H7 (cell line): ENCODE measurements at regions not wholly inside any gene's neighbourhood (a gene's known extent, or its start where the extent isn't known, plus 50 kb on each side); places are given as distances from the start of the nearest gene placed in this dataset.

Experiments used
- DNase-seq: peaks from one replicate; pipeline ENCODE4 v3.0.0; 2012
- H3K27me3 ChIP-seq: 2 replicates; pipeline ENCODE4 v1.6.0; 2011; ENCODE audit warnings: mild to moderate bottlenecking, low read length; ENCODE audit not compliant: control insufficient read depth, insufficient read depth
- H3K36me3 ChIP-seq: replicated peaks from 2 replicates; pipeline ENCODE4 v1.5.1; 2011; ENCODE audit warnings: low read length; ENCODE audit not compliant: control insufficient read depth, insufficient read depth
- H3K4me3 ChIP-seq: 2 replicates; pipeline ENCODE4 v1.5.1; 2011; ENCODE audit warnings: low read depth, mild to moderate bottlenecking, control low read depth, low read length, moderate library complexity; ENCODE audit not compliant: insufficient read depth

DNA sequence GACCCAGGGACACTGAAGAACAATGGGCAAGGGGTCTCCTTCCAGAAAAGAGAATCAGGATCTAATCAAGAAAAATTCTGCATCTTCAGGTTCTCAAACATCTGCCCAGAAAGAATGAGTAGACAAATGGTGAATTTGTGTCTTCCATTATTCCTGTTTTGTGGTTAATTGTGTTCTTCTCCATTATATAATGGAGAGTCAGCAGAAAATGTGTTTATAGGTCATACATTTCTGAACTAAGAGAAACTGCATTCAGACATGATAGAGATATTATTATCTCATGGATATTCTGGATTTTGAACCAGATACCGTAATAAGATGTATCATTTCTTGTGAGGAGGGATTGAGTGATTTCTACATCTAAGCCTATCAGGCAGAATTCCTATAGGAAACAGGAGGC is 581.7 kb upstream of the JAG1 start:
- no peaks in the 10 kb centered on the region for H3K36me3 ChIP-seq
- DNase-seq = no peak
- H3K27me3 ChIP-seq = no peaks in the 10 kb centered on the region
- no peak overlapping the region for H3K4me3 ChIP-seq

DNA sequence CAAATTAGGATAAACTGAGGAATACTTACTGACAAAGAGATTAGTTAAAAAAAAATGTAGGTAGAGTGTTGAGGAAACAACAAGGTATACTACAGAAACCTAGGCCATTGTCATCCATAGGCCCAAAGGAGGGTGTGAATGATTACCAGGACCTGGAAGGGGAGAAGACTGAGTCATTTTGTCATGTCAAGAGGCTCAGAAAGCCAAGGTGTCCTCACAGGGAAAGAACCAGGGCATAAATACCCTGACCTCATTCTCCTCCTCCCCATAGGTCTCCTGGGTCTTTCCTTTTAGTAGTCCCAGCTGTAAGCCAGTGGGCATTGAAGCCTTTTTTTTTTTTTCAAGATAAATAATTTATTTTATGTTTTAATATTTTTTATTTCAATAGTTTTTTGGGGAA is 582.1 kb upstream of the JAG1 start:
- no peak for DNase-seq
- Histone ChIP-seq H3K4me3 (no peak overlapping the region), H3K36me3 (no peaks in the 10 kb centered on the region), H3K27me3 (no peaks in the 10 kb centered on the region)

DNA sequence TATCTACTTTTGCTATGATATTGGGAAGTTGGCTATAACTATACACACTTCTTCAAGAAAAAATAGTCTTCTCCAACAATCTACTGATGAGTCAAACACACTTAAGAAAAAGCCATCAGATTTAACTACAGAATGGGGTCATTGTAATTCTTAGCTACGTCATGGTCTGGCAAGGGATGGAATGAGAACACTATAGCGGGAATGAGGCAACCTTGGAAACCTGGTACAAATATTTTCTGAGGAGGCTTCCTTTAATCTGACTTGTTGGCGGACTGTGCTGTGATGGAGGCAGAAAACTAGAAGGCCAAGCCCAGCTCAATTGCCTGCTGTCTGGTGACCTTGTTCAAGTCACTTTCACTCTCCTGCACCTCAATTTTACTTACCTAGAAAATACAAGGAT is 586.8 kb upstream of the JAG1 start:
- H3K27me3 ChIP-seq = no peaks in the 10 kb centered on the region
- no peak overlapping the region for H3K4me3 ChIP-seq
- no peak for DNase-seq
- H3K36me3 ChIP-seq = no peaks in the 10 kb centered on the region

DNA sequence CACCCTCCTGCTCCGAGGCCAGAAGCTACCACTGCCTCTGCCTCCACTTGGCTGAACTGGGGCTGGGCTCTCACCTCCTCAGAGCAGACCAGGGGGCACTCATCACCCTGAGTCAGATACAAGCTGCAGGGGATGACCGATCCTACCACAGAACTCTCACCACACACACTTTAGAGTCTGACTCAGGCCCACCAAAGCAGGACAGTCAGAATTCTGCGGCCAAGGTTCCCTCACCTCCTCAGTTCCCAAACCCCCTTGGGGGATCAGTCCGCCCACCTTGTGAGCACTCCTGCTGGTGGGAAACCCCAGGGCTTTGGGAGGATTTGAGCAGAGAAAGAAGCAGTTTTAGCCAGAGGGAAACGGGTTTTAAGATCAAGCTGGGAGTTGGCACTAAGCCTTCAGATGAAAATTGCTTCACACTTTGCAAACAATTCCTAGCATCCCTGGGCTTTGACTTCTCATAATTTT is 587.8 kb upstream of the JAG1 start:
- Histone ChIP-seq H3K4me3 (no peak overlapping the region), H3K27me3 (no peaks in the 10 kb centered on the region), H3K36me3 (no peaks in the 10 kb centered on the region)
- DNase-seq = no peak

DNA sequence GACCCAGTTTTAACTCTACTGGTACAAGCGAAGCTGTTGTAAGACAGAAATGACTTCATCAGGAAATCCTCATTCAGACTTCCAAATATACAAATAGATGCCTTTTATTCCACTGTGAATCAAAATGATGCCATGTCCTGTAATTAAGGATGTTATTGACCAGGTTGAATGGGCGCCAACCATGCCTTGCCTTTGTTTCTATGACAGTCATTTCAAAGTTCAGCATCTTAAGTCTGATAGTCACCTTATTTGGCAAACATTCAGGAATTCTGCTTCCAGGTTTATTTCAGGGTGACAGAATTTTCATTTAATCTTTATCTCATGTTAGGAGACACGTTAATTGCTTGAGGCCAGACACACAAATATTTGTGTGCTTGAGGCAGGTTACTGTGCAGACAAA is 592.8 kb upstream of the JAG1 start:
- no peaks in the 10 kb centered on the region for H3K27me3 ChIP-seq
- no peak for DNase-seq
- H3K36me3 ChIP-seq = no peaks in the 10 kb centered on the region
- no peak overlapping the region for H3K4me3 ChIP-seq

DNA sequence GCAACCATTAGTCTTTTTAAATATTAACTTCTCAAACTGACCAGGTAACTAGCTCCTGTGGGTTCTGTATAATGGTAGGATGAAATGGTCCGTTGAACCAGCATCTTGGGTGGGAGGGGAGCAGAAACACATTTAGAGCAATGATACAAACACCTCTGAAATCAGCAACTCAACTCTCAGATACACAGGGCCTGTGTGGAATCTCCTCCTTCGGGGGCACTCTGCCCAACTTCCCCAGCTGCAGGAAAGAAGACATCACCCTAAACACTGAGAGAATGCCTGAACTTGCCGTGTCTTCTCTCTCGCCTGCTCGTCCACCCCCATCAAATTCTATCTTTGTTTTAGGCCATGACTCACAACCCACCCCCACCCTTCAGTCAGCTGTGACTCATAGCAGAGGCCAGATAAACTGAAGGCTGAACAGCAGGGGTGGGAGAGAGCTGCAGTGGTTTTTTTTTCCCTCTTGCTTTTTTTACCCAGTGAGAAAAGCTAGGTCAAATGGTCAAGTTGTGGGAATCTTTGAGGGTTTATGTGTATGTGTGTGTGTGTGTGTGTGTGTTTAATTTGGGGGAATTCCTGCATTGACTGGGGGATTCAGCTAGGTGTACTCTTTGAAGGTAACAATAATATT is 593.4 kb upstream of the JAG1 start:
- DNase-seq = peak; percentile 58
- no peaks in the 10 kb centered on the region for H3K27me3 ChIP-seq
- H3K4me3 ChIP-seq = no peak overlapping the region
- H3K36me3 ChIP-seq = no peaks in the 10 kb centered on the region

DNA sequence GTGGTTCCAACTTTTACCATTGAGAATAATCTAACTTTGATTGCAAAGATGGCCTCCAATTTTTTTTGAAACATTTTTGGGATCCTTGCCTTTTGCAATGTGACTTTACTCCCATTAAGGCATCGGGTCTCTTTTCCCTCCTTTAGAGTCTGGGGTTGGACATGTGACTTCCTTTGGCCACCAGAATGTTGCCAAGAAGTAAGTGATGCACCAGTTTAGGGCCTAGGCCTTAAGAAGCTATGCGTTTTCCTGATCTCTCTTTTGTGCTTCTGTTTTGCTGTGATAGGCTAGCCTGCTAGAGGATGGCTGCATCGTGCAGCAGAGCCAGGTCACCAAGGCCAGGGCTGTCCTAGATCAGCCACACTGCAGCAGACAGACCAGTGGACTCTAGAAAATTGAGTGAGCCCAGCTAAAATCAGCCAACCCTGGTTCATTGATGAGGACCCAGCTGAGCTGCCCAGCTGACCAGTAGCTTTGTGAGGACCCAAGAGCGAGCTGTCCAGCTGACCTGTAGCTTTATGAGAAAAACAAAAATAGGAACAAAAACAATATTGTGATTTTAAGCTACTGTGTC is 594.0 kb upstream of the JAG1 start:
- no peak for DNase-seq
- no peak overlapping the region for H3K4me3 ChIP-seq
- no peaks in the 10 kb centered on the region for H3K36me3 ChIP-seq
- H3K27me3 ChIP-seq = no peaks in the 10 kb centered on the region

DNA sequence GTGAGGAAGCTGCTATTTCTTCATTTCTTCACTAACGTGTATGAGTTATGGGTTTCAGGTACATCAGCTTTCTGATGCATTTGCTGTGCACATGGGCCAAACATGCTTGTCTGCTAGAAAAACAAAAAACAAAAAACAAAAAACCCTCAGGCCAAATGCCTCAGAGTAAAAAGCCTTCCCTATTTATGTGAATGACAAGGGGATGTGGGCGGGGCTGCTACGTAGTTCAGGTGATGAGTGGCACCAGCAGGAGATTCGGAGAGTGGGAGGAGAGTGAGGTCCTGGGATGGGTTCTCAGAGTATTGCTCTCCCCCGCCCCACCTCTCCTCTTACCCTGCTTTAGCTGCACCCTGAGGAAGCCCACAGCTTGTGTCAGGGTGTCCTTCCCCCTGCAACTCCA is 596.8 kb upstream of the JAG1 start:
- DNase-seq = peak; percentile 27
- Histone ChIP-seq H3K27me3 (no peaks in the 10 kb centered on the region), H3K36me3 (no peaks in the 10 kb centered on the region), H3K4me3 (no peak overlapping the region)

DNA sequence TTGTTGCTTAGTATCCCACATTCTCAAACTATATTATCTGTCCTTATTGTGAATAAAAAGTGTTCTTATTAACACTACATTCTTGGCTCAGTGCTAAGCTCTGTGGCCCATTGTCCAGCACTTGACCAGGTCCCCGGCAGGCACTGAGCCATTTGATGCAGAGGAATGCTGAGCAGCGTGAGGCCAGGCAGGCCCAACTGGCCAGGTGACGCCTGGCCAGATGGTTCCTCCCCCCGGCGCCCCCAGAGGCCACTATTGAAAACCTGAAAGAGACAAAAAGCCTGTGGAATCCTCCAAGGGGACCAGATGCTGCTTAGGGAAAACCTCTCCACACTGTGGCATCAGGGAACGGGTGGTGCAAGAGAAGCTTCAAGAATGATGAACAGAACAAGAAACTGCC is 597.5 kb upstream of the JAG1 start:
- Histone ChIP-seq H3K4me3 (no peak overlapping the region), H3K27me3 (no peaks in the 10 kb centered on the region), H3K36me3 (no peaks in the 10 kb centered on the region)
- DNase-seq = peak; percentile 74

DNA sequence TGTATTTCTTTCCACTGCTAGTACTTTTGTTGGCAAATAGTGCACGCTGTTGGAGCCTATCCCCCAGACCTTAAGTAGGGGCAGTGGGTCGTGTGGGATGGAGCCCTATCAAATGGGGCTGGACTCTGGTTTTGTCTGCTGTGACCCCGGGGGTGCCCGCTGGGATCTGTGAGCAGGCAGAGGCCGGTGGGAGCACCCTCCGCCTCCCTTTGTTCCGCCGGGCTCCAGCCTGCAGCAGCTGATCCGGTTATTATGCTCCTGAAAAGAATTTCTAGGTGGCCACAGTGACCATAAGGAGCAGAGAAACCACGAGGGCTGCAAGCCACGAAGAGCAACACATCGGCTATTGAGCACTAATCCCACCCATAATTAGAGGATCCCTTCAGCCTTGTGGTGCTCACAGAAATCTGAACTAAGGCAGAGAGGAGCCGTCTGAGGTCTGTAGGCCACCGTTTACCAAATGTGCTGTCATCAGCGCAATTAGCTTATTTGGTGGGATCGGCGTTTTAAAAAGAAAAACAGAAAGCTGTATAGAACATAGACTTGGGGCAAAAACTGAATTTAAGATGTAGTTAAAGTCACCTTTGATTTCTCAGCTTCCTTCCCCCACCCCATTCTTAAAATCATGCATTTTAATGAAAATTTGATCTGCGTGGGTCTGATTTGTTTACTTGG is 598.3 kb upstream of the JAG1 start:
- H3K27me3 ChIP-seq = no peaks in the 10 kb centered on the region
- no peaks in the 10 kb centered on the region for H3K36me3 ChIP-seq
- no peak overlapping the region for H3K4me3 ChIP-seq
- DNase-seq = peak; percentile 20

DNA sequence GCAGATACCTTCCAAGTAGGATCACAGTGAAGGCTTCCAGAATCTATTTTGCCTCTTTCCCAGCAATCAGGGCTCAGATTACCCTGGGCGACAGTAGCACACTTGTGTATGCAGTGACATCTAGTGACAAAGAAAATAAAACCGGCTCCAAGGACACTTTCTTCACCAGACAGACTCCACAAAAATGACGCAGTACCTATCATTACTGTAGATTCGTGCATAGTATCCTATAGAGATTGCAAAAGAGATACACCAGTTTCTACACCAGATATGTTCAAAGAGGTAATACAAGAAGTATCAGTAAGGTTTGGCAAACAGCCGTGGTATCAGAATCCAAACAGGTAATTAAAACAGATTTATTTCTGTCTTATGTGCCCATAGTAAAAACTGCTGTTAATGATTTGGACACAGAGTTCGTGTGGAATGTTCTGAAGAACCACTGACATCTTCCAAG is 600.4 kb upstream of the JAG1 start:
- H3K36me3 ChIP-seq = no peaks in the 10 kb centered on the region
- DNase-seq = peak; percentile 60
- H3K4me3 ChIP-seq = no peak overlapping the region
- no peaks in the 10 kb centered on the region for H3K27me3 ChIP-seq

DNA sequence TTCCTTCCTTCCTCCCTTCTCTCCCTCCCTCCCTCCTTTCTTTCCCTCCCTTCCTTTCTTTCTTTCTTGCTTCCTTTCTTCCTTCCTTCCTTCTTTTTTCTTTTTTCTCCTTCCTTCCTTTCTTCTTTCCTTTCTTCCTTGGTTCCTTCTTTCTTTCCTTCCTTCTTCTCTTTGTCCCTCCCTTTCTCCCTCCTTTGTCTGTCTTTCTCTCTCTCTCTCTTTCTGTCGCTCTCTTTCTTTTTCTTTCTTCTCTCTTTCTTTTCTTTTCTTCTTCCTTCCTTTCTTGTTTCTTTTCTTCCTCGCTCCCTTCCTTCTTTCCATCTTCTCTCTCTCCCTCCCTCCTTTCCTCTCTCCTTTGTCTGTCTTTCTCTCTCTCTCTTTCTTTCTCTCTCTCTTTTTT is 601.9 kb upstream of the JAG1 start:
- no peak for DNase-seq
- H3K36me3 ChIP-seq = no peaks in the 10 kb centered on the region
- no peaks in the 10 kb centered on the region for H3K27me3 ChIP-seq
- H3K4me3 ChIP-seq = no peak overlapping the region

DNA sequence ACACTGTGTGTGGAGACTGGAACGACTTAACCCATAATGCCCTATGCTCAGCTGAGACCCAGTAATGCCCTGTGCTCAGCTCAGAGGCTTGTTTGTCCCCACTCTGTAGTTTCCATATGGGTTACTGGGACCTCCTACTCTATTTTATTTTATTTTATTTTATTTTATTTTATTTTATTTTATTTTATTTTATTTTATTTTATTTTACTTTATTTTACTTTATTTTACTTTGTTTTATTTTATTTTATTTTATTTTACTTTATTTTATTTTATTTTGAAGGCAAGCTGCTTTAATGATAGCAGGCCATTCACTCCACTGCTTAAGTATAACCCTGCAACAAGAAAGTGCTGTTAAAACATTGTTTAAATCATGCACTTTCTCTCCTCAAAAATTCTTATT is 603.4 kb upstream of the JAG1 start:
- H3K27me3 ChIP-seq = no peaks in the 10 kb centered on the region
- H3K36me3 ChIP-seq = no peaks in the 10 kb centered on the region
- no peak for DNase-seq
- H3K4me3 ChIP-seq = no peak overlapping the region

DNA sequence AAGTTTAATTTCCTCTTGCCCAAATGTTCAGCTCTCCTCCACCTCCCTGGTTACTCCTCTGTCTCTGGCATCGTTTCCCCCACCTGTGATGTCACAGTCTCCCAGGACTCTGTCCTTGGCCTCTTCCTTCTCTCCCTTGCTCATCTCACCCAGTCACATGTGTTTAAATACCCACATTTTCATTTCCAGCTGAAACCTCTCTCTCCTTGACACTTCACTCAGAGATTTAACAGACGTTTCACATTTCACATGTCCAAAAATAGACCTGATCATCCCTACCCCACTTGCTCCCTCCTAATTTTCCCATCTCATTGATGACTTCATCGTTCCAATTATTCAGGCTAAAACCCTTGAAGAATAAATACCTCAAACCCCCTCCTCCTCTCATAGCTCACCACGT is 604.1 kb upstream of the JAG1 start:
- Histone ChIP-seq H3K36me3 (no peaks in the 10 kb centered on the region), H3K4me3 (no peak overlapping the region), H3K27me3 (no peaks in the 10 kb centered on the region)
- DNase-seq = no peak

DNA sequence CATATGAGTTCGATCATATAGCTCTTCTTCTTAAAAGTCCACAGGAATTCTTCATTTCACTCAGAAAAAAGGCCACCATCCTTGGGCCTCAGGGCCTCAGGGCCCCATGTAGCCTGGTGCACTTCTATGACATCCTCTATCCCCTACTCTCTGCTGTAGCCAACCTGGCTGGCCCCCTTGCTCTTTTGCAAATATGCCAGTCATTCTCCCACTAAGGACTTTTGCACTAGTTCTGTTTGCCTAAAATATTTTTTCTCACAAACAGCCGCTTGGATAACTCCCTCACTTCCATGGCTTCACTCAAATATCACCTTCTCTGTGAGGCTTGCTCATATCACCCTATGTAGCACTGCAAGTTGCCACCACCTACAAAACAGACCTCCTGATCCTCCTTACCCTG is 604.7 kb upstream of the JAG1 start:
- Histone ChIP-seq H3K4me3 (no peak overlapping the region), H3K36me3 (no peaks in the 10 kb centered on the region), H3K27me3 (no peaks in the 10 kb centered on the region)
- DNase-seq = no peak
